ENCODE measurements at regions not wholly inside any gene's neighbourhood (a gene's known extent, or its start where the extent isn't known, plus 50 kb on each side); places are given as distances from the start of the nearest gene placed in this dataset.

- H3K36me3 Mint-ChIP-seq (ENCODE audit: insufficient read depth), result no peaks in the 10 kb centered on the region
- ATAC-seq (replicated peaks; ENCODE audit: extremely low read depth, poor library complexity, severe bottlenecking), result no peak
- H3K4me3 Mint-ChIP-seq, result no peak overlapping the region
- DNase-seq (ENCODE audit: low spot score in 2 of 2), result no peak
- no peak overlapping the region for H3K27ac Mint-ChIP-seq (ENCODE audit: low read depth)
- peaks cover 14% of the 10 kb centered on the region for H3K27me3 Mint-ChIP-seq
- no peaks in the 10 kb centered on the region for H3K9me3 Mint-ChIP-seq
- H3K4me1 Mint-ChIP-seq, result no peaks in the 10 kb centered on the region
These were observed 1241.7 kb downstream of the GATA3 start for GRCh38 chr10:9296190-9296589.

DNA sequence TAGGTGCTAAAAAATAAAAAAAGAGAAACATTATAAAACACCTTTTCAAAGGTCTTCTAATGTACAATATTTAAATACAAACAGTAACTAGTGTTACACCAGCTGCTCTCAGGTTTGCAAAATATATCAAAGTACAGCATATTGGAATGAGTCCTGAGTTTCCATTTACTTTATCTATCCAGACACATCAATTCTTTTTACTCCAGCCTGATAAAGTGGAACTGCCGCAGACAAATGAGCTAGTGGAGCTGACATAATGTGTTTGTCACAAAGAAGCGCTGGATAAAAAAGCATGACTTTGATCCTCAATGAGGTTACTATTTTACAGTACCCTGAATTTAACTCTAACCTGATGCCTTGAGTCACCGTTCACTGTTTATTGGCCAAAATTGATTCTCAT is 1243.1 kb downstream of the GATA3 start:
- DNase-seq (ENCODE audit: low spot score in 2 of 2) (no peak), ATAC-seq (replicated peaks; ENCODE audit: extremely low read depth, poor library complexity, severe bottlenecking) (no peak)
- H3K4me1 Mint-ChIP-seq, result no peaks in the 10 kb centered on the region
- no peak overlapping the region for H3K27ac Mint-ChIP-seq (ENCODE audit: low read depth)
- no peaks in the 10 kb centered on the region for H3K36me3 Mint-ChIP-seq (ENCODE audit: insufficient read depth)
- H3K27me3 Mint-ChIP-seq, result peaks cover 14% of the 10 kb centered on the region
- H3K9me3 Mint-ChIP-seq, result no peaks in the 10 kb centered on the region
- no peak overlapping the region for H3K4me3 Mint-ChIP-seq

DNA sequence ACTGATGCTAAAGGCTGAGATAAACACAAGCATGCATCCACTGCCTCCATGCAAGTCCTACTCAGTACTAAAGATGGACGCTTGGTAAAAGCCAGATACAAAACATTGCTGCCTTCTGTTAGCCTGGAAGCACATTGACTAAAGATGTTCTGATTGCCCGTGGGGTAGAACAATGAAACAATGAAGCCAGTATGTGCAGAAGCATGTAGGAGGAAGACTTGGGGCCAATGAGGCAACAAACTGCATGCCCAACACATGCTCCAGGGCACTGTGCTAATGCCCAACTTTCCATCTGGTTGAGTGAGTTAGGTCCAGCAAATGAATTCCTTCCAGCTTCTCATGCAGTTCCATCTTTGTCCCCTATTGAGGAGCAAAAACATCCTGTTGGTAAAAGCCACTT is 1245.5 kb downstream of the GATA3 start:
- H3K27me3 Mint-ChIP-seq, result peaks cover 21% of the 10 kb centered on the region

GRCh38 chr10:9301148-9301547 is 1246.7 kb downstream of the GATA3 start:
- H3K36me3 Mint-ChIP-seq (ENCODE audit: insufficient read depth), result no peaks in the 10 kb centered on the region
- H3K4me3 Mint-ChIP-seq, result no peak overlapping the region
- no peaks in the 10 kb centered on the region for H3K9me3 Mint-ChIP-seq
- peaks cover 32% of the 10 kb centered on the region for H3K27me3 Mint-ChIP-seq
- no peak for DNase-seq (ENCODE audit: low spot score in 2 of 2)
- H3K27ac Mint-ChIP-seq (ENCODE audit: low read depth), result no peak overlapping the region
- H3K4me1 Mint-ChIP-seq, result no peaks in the 10 kb centered on the region
- no peak for ATAC-seq (replicated peaks; ENCODE audit: extremely low read depth, poor library complexity, severe bottlenecking)

More for the DNA sequence above, 1245.5 kb downstream of the GATA3 start:
- no peaks in the 10 kb centered on the region for H3K36me3 Mint-ChIP-seq (ENCODE audit: insufficient read depth)
- no peak overlapping the region for H3K4me3 Mint-ChIP-seq
- ATAC-seq (replicated peaks; ENCODE audit: extremely low read depth, poor library complexity, severe bottlenecking) (no peak), DNase-seq (ENCODE audit: low spot score in 2 of 2) (no peak)
- H3K4me1 Mint-ChIP-seq, result no peaks in the 10 kb centered on the region
- no peaks in the 10 kb centered on the region for H3K9me3 Mint-ChIP-seq
- no peak overlapping the region for H3K27ac Mint-ChIP-seq (ENCODE audit: low read depth)

- ATAC-seq (replicated peaks; ENCODE audit: extremely low read depth, poor library complexity, severe bottlenecking) (no peak), DNase-seq (ENCODE audit: low spot score in 2 of 2) (no peak)
- Mint-ChIP-seq H3K4me1 (no peaks in the 10 kb centered on the region), H3K4me3 (no peak overlapping the region), H3K36me3 (ENCODE audit: insufficient read depth) (no peaks in the 10 kb centered on the region), H3K9me3 (no peaks in the 10 kb centered on the region), H3K27ac (ENCODE audit: low read depth) (no peak overlapping the region), H3K27me3 (peaks cover 30% of the 10 kb centered on the region)
These were observed 1247.1 kb downstream of the GATA3 start for GRCh38 chr10:9301554-9301953.

- Mint-ChIP-seq H3K4me1 (no peaks in the 10 kb centered on the region), H3K9me3 (no peaks in the 10 kb centered on the region), H3K36me3 (ENCODE audit: insufficient read depth) (no peaks in the 10 kb centered on the region), H3K4me3 (no peak overlapping the region), H3K27ac (ENCODE audit: low read depth) (no peak overlapping the region), H3K27me3 (peaks cover 27% of the 10 kb centered on the region)
- no peak for DNase-seq (ENCODE audit: low spot score in 2 of 2)
- ATAC-seq (replicated peaks; ENCODE audit: extremely low read depth, poor library complexity, severe bottlenecking), result no peak
These were observed 1247.8 kb downstream of the GATA3 start for GRCh38 chr10:9302140-9302746.

DNA sequence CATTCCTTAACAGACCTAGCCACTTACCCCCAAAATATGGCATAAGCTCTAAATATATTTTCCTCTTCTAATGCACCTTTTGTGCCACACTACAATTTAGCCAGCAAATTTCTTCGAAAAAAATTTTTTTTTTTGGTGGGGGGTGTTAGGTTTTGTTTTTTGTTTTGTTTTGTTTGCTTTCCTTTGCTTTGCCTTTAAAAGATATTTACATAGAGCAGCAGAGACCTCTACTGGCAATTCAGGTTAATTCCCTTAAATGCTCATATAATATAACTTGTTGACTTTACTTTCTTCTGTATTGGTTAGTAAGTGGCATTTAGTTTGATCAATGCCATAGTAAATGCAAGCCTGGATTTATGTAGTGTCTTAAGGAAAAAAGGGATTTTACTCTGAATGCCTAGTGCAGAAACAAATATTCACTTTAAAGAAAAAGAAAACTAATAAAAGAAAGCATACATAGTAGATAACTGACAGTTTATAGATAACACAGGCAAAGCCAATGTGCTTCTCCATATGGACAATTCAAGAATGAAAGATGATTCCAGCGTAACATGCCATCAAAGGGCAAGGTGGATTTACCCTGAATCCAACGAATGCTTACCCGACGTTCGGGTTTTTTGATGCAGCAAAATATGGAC is 1250.6 kb downstream of the GATA3 start:
- Mint-ChIP-seq H3K4me1 (no peaks in the 10 kb centered on the region), H3K27me3 (peaks cover 30% of the 10 kb centered on the region), H3K36me3 (ENCODE audit: insufficient read depth) (no peaks in the 10 kb centered on the region), H3K9me3 (no peaks in the 10 kb centered on the region), H3K4me3 (no peak overlapping the region), H3K27ac (ENCODE audit: low read depth) (peak overlapping the region; percentile 60)
- DNase-seq (ENCODE audit: low spot score in 2 of 2), result no peak
- ATAC-seq (replicated peaks; ENCODE audit: extremely low read depth, poor library complexity, severe bottlenecking), result no peak

DNA sequence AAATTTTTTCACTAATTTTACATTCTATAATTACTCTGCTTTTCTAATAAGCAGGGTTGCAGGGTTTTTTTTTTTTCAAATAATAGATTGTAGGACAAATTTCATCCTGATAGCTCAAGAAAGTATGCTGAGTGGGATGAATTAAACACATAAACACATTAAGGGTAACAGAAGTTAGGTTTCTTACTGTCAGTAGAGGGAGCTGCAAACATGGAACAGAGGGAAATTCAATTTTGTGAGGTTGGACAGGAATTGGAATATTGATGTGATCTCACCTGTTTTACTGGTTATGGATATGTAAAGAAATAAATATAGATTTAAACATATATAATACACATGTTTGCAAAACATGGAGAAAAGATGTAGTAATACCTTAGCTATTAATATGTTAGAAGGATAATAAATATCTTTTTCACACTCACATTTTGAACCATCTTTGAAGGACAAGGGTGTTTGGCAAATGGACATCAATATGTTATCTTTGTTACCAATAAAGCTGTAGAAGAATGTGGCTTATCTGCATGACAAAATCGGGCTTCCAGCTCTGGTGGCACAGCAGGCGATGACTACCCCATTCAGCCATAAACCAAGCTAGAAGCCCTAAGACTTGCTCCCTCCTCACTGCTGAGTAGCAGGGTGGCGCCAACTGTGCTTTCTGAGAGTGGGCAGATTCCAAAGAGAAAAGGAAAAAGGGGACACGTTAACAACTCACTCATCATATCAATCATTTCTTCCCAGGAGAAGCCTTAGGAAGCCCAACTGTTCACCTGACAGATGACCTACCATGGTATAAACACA is 1257.4 kb downstream of the GATA3 start:
- no peak for DNase-seq (ENCODE audit: low spot score in 2 of 2)
- no peak overlapping the region for H3K4me3 Mint-ChIP-seq
- no peaks in the 10 kb centered on the region for H3K9me3 Mint-ChIP-seq
- H3K27me3 Mint-ChIP-seq, result peaks cover 39% of the 10 kb centered on the region
- no peaks in the 10 kb centered on the region for H3K36me3 Mint-ChIP-seq (ENCODE audit: insufficient read depth)
- no peaks in the 10 kb centered on the region for H3K4me1 Mint-ChIP-seq
- no peak for ATAC-seq (replicated peaks; ENCODE audit: extremely low read depth, poor library complexity, severe bottlenecking)
- H3K27ac Mint-ChIP-seq (ENCODE audit: low read depth), result no peak overlapping the region

DNA sequence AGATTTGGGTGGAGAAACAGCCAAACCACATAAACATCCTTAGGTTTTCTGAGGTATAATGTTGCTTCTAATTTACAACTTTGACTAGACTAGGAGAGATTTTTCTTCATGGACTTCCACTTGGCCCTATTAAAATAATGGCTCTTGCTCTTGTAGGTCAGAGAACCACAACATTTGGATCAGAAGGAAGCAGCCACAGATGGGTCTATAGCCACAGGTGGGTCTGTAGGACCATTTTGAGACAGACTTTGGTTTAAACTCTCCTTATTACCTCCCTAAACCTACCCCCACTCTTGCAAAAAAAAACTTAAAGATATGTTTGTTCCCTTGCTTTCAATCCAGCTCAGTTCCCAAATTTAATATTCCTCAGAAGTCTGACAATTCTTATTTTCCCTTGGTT is 1260.8 kb downstream of the GATA3 start:
- DNase-seq (ENCODE audit: low spot score in 2 of 2) (no peak), ATAC-seq (replicated peaks; ENCODE audit: extremely low read depth, poor library complexity, severe bottlenecking) (no peak)
- H3K4me1 Mint-ChIP-seq, result no peaks in the 10 kb centered on the region
- H3K27me3 Mint-ChIP-seq, result peaks cover 42% of the 10 kb centered on the region
- no peaks in the 10 kb centered on the region for H3K9me3 Mint-ChIP-seq
- H3K27ac Mint-ChIP-seq (ENCODE audit: low read depth), result no peak overlapping the region
- H3K4me3 Mint-ChIP-seq, result no peak overlapping the region
- no peaks in the 10 kb centered on the region for H3K36me3 Mint-ChIP-seq (ENCODE audit: insufficient read depth)

GRCh38 chr10:9331583-9332008 is 1277.1 kb downstream of the GATA3 start:
- H3K4me1 Mint-ChIP-seq, result no peaks in the 10 kb centered on the region
- no peaks in the 10 kb centered on the region for H3K36me3 Mint-ChIP-seq (ENCODE audit: insufficient read depth)
- H3K27me3 Mint-ChIP-seq, result peaks cover 58% of the 10 kb centered on the region
- no peak overlapping the region for H3K27ac Mint-ChIP-seq (ENCODE audit: low read depth)
- no peak overlapping the region for H3K4me3 Mint-ChIP-seq
- no peak for DNase-seq (ENCODE audit: low spot score in 2 of 2)
- H3K9me3 Mint-ChIP-seq, result no peaks in the 10 kb centered on the region
- ATAC-seq (replicated peaks; ENCODE audit: extremely low read depth, poor library complexity, severe bottlenecking), result peak; percentile 32

- H3K4me1 Mint-ChIP-seq, result no peaks in the 10 kb centered on the region
- H3K4me3 Mint-ChIP-seq, result no peak overlapping the region
- no peaks in the 10 kb centered on the region for H3K9me3 Mint-ChIP-seq
- peaks cover 51% of the 10 kb centered on the region for H3K27me3 Mint-ChIP-seq
- ATAC-seq (replicated peaks; ENCODE audit: extremely low read depth, poor library complexity, severe bottlenecking), result no peak
- DNase-seq (ENCODE audit: low spot score in 2 of 2), result no peak
- no peak overlapping the region for H3K27ac Mint-ChIP-seq (ENCODE audit: low read depth)
- H3K36me3 Mint-ChIP-seq (ENCODE audit: insufficient read depth), result no peaks in the 10 kb centered on the region
These were observed 1279.8 kb downstream of the GATA3 start for GRCh38 chr10:9334270-9334669.

DNA sequence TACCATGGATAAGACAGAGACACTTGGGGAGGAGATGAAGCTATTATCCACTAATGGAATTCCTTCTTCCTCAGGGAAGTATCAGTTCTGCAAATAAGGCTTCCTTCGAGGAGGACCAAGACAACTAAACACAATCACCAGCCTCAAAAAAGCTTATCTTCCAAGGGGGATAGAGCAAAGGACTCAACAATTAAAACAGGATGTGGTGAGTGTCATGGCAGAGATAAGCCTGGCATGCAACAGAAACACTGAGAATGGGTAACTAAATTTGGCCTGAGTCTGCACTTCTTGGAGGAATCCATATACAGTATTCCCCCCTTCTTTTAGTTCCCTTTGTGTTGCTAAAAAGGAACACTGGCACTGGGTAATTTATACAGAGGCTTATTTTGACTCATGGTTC is 1285.2 kb downstream of the GATA3 start:
- ATAC-seq (replicated peaks; ENCODE audit: extremely low read depth, poor library complexity, severe bottlenecking) (no peak), DNase-seq (ENCODE audit: low spot score in 2 of 2) (no peak)
- Mint-ChIP-seq H3K4me3 (no peak overlapping the region), H3K4me1 (no peaks in the 10 kb centered on the region), H3K9me3 (no peaks in the 10 kb centered on the region), H3K27me3 (peaks cover 34% of the 10 kb centered on the region), H3K36me3 (ENCODE audit: insufficient read depth) (no peaks in the 10 kb centered on the region), H3K27ac (ENCODE audit: low read depth) (no peak overlapping the region)
